ENCODE measurements at regions not wholly inside any gene's neighbourhood (a gene's known extent, or its start where the extent isn't known, plus 50 kb on each side); places are given as distances from the start of the nearest gene placed in this dataset.

DNA sequence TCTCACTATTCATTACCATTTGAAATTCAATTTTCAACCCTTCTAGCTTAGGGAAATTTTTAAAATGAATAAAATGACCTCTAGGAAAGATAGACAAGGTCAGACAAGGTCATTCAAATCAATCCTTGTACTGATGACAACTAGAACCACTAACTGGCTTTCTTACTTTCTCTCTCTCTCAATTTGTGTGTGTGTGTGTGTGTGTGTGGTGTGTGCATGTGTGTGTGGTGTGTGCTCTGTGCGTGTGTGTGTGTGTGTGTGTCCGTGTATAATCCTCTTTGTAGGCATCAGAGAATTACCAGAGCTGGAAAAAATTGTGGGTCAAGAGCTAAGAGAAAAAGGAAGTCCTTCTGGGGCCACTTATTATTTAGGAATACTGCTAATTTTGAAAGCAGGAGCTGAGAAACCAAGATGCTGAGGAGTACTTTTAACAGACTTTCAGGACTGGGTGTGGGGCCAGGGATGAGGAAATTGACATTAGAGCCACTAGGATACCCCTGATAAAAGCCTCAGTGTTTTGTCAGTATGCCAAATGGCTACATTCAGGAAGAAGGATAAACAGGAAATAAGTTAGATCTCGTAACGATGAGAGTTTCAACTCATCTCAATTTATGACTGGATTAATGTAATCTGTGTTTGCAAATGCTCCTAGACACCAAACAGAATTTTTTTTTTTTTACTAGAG lies 723.3 kb downstream of the CETN3 start:
- no TSS peak for BruUV-seq (replicated peaks)
- H3K4me1 ChIP-seq (ENCODE audit: insufficient read depth, low read length), result no peaks in the 10 kb centered on the region
- intact Hi-C loops (cut with micrococcal nuclease), result no loop called here
- H4K20me1 ChIP-seq (ENCODE audit: low read length), result no peaks in the 10 kb centered on the region
- H3K4me2 ChIP-seq (ENCODE audit: low read length), result no peak overlapping the region
- H3K9ac ChIP-seq (ENCODE audit: low read length), result no peak overlapping the region
- no peak overlapping the region for H3K27ac ChIP-seq (ENCODE audit: low read length)
- H3K9me2 ChIP-seq (replicated peaks; ENCODE audit: low read length), result no peaks in the 10 kb centered on the region
- ChIA-PET CTCF (no interaction called here), POLR2A (ENCODE audit: unreplicated experiment) (no interaction called here)
- H3K27me3 ChIP-seq (ENCODE audit: low read length), result no peaks in the 10 kb centered on the region
- H3K9me3 ChIP-seq (ENCODE audit: low read length), result no peaks in the 10 kb centered on the region
- ATAC-seq, result no peak
- DNase-seq, result no peak
- TF ChIP-seq EZH2 (IDR thresholded peaks at IDR 0.05; ENCODE audit: low read length, unreplicated experiment) (no peak), EZH2phosphoT487 (IDR thresholded peaks at IDR 0.05; ENCODE audit: borderline replicate concordance, low read length) (no peak), CTCF (conservative IDR thresholded peaks at IDR 0.05; ENCODE audit: low read depth, low read length) (no peak)
- H3F3A ChIP-seq (ENCODE audit: low read length, unreplicated experiment), result no peaks in the 10 kb centered on the region
- no peaks in the 10 kb centered on the region for H3K79me2 ChIP-seq (ENCODE audit: low read length)
- H3K36me3 ChIP-seq (ENCODE audit: low read depth, low read length), result no peaks in the 10 kb centered on the region
- H2AFZ ChIP-seq (ENCODE audit: low read length), result no peak overlapping the region
- H3K4me3 ChIP-seq (ENCODE audit: low read length), result no peak overlapping the region

DNA sequence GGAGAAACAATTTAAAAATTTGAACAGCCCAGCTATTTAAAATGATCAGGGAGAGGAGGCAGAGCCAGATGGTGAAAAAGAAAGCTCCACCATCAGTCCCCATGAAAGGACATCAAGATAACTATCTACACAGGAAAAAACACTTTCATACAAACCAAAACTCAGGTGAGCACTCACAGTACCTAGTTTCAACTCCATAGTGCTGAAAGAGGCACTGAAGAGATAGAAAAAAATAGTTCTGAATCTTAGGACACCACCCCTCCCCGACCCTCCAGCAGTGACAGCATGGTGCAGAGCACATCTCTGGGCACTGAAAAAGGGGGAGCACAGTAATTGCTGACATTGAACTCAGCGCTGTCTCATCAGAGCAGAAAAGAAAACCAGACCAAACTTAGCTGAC lies 732.9 kb downstream of the CETN3 start:
- Histone ChIP-seq H4K20me1 (ENCODE audit: low read length) (no peaks in the 10 kb centered on the region), H3K4me1 (ENCODE audit: insufficient read depth, low read length) (no peaks in the 10 kb centered on the region), H3K9me2 (replicated peaks; ENCODE audit: low read length) (no peaks in the 10 kb centered on the region), H3K9me3 (ENCODE audit: low read length) (no peaks in the 10 kb centered on the region), H3K27me3 (ENCODE audit: low read length) (no peaks in the 10 kb centered on the region), H3F3A (ENCODE audit: low read length, unreplicated experiment) (no peaks in the 10 kb centered on the region), H2AFZ (ENCODE audit: low read length) (no peak overlapping the region), H3K36me3 (ENCODE audit: low read depth, low read length) (no peaks in the 10 kb centered on the region), H3K4me2 (ENCODE audit: low read length) (no peak overlapping the region), H3K27ac (ENCODE audit: low read length) (no peak overlapping the region), H3K9ac (ENCODE audit: low read length) (no peak overlapping the region), H3K79me2 (ENCODE audit: low read length) (no peaks in the 10 kb centered on the region), H3K4me3 (ENCODE audit: low read length) (no peak overlapping the region)
- BruUV-seq (replicated peaks), result no TSS peak
- POLR2A ChIA-PET (ENCODE audit: unreplicated experiment), result interaction anchor here (0.7 kb wide), 1 partner anchor 33 kb away, joined by 9 read pairs; no protein-coding TSS in a partner anchor
- intact Hi-C loops (cut with micrococcal nuclease), result no loop called here
- DNase-seq, result no peak
- ATAC-seq, result no peak
- TF ChIP-seq CTCF (conservative IDR thresholded peaks at IDR 0.05; ENCODE audit: low read depth, low read length) (no peak), EZH2phosphoT487 (IDR thresholded peaks at IDR 0.05; ENCODE audit: borderline replicate concordance, low read length) (no peak), EZH2 (IDR thresholded peaks at IDR 0.05; ENCODE audit: low read length, unreplicated experiment) (no peak)
- CTCF ChIA-PET, result no interaction called here

GRCh38 chr5:89673019-89673418 lies 736.5 kb downstream of the CETN3 start:
- Histone ChIP-seq H3K4me2 (ENCODE audit: low read length) (no peak overlapping the region), H3K9me3 (ENCODE audit: low read length) (no peaks in the 10 kb centered on the region), H4K20me1 (ENCODE audit: low read length) (no peaks in the 10 kb centered on the region), H3K4me1 (ENCODE audit: insufficient read depth, low read length) (no peaks in the 10 kb centered on the region), H3K27ac (ENCODE audit: low read length) (no peak overlapping the region), H3K4me3 (ENCODE audit: low read length) (no peak overlapping the region), H3K79me2 (ENCODE audit: low read length) (no peaks in the 10 kb centered on the region), H3F3A (ENCODE audit: low read length, unreplicated experiment) (no peaks in the 10 kb centered on the region), H3K27me3 (ENCODE audit: low read length) (no peaks in the 10 kb centered on the region), H3K9me2 (replicated peaks; ENCODE audit: low read length) (no peaks in the 10 kb centered on the region), H2AFZ (ENCODE audit: low read length) (no peak overlapping the region), H3K9ac (ENCODE audit: low read length) (no peak overlapping the region), H3K36me3 (ENCODE audit: low read depth, low read length) (no peaks in the 10 kb centered on the region)
- ATAC-seq, result no peak
- DNase-seq, result no peak
- CTCF ChIA-PET, result no interaction called here
- POLR2A ChIA-PET (ENCODE audit: unreplicated experiment), result no interaction called here
- TF ChIP-seq EZH2phosphoT487 (IDR thresholded peaks at IDR 0.05; ENCODE audit: borderline replicate concordance, low read length), result no peak
- TF ChIP-seq EZH2 (IDR thresholded peaks at IDR 0.05; ENCODE audit: low read length, unreplicated experiment), result no peak
- no peak for TF ChIP-seq CTCF (conservative IDR thresholded peaks at IDR 0.05; ENCODE audit: low read depth, low read length)
- BruUV-seq (replicated peaks), result no TSS peak
- intact Hi-C loops (cut with micrococcal nuclease), result no loop called here

Measured in PC-3 (cell line).